ENCODE measurements at regions not wholly inside any gene's neighbourhood (a gene's known extent, or its start where the extent isn't known, plus 50 kb on each side); places are given as distances from the start of the nearest gene placed in this dataset.

DNA sequence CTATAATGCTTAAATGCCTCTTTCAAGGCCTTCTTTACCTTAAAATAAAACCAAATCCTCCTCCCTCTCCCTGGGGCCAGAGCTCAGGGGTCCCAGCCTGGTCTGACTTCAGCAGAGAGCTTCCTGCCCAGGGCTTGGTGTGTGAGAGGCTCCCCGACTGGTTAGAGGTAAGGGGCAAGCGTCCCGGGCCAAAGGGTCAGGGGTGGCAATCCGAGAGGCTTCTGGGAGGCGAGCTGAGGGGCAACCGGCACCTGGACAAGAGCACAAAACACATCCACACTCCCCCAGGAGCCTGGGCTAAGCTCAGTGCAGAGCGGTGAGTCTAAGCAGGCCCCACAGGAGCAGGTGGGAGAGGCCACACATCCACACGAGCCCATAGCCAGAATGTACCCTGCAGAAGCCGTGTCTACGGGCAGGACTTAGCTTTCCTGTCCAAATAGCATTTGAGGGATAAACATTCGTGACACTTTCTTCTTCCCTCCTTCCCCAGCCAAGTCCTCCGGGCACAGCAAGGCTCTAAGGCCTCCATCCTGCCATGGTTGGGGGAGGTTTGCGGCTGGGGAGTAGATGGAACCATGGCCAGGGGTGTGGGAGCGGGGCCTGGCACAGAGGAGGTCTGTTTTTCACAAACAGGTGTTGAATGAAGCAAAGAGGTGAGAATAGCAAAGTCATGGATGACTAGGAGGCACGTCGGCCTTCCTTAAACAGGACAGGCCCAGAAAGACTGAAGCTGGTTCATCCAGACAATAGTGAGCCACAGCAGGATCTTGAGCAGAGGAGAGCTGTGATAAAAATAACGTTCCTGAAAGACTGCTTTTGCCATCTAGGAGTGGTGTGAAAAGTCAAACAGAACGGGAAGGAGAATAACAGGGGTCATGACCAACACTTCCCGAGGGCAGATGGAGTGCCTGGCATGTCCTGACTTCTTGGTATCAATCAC, 98.7 kb upstream of the IQSEC1 start:
- no peak overlapping the region for H3K4me3 Mint-ChIP-seq
- H3K36me3 Mint-ChIP-seq, result peaks cover 0 to 14% of the 10 kb centered on the region in 2 donors
- peaks cover 3 to 12% (median 9%) of the 10 kb centered on the region in 7 donors for H3K9me3 Mint-ChIP-seq
- DNase-seq (no peak), ATAC-seq (ENCODE audit: low read depth in 2 of 2) (no peak)
- peaks cover 3 to 7% (median 6%) of the 10 kb centered on the region in 3 donors for H3K4me1 Mint-ChIP-seq
- peaks cover 0 to 15% (median 15%) of the 10 kb centered on the region in 3 donors for H3K27me3 Mint-ChIP-seq
- H3K27ac Mint-ChIP-seq, result peak overlapping the region in 1 of 6 donors; percentile 12

DNA sequence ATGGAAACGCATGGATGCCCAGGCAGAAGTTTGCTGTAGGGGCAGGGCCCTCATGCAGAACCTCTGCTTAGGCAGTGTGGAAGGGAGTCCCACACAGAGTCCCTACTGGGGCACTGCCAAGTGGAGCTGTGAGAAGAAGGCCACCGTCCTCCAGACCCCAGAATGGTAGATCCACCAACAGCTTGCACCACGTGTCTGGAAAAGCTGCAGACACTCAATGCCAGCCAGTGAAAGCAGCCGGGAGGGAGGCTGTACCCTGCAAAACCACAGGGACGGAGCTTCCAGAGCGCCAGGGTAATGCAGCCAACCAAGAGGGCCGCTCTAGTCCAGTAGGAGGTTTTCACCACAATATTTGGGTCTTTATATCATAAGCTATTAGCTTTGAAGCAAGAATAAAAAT, 97.1 kb upstream of the IQSEC1 start:
- ATAC-seq (ENCODE audit: low read depth in 2 of 2) (no peak), DNase-seq (no peak)
- H3K27ac Mint-ChIP-seq, result no peak overlapping the region
- H3K36me3 Mint-ChIP-seq, result peaks cover 0 to 14% of the 10 kb centered on the region in 2 donors
- H3K27me3 Mint-ChIP-seq, result peaks cover 0 to 15% (median 10%) of the 10 kb centered on the region in 3 donors
- H3K4me1 Mint-ChIP-seq, result peaks cover 3 to 7% (median 6%) of the 10 kb centered on the region in 3 donors
- H3K4me3 Mint-ChIP-seq, result no peak overlapping the region
- H3K9me3 Mint-ChIP-seq, result peaks cover 3 to 9% (median 6%) of the 10 kb centered on the region in 7 donors

DNA sequence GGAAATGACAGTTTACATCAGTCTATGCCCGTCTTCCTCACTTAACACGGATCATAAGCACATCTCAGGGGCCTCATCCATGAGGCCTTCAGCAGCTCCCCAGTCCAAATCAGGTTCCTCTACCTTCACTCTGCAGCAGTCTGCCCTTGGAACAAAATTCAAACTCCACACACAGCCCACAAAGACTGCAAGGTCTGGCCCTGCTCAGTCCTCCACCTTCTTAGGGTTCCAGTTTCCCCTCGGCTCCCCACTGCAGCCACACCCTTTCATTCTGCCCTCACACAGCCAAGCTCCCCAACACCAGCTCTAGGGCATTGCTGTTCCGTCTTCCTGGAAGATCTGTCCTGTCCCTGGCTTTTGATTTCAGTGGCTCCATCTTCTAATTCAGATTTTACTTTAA, 95.2 kb upstream of the IQSEC1 start:
- Mint-ChIP-seq H3K4me1 (peaks cover 0 to 7% (median 6%) of the 10 kb centered on the region in 3 donors), H3K27ac (no peak overlapping the region), H3K36me3 (peaks cover 0 to 14% of the 10 kb centered on the region in 2 donors), H3K9me3 (peaks cover 3 to 9% (median 6%) of the 10 kb centered on the region in 7 donors), H3K4me3 (no peak overlapping the region), H3K27me3 (peaks cover 0 to 5% (median 0%) of the 10 kb centered on the region in 3 donors)
- DNase-seq (no peak), ATAC-seq (ENCODE audit: low read depth in 2 of 2) (no peak)

DNA sequence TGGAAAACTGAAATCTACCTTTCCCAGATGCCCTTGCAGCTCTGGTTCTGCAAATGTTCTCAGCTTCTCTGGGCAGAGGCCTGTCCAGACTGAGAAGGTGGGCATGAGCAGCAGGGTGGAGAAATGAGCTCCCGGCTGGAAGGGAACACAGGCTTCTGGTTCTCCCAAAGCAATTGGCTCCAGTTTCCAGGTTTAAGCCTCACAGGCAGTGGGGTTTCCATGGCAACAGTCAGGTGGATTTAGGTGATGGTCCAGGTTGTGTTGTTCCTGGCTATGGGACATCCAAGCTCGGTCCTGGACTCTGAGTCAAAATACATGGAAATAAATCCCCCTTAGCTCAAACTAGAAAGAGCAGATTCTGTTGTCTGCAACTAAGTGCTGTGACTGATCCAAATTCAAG, 94.6 kb upstream of the IQSEC1 start:
- Mint-ChIP-seq H3K9me3 (peaks cover 3 to 9% (median 6%) of the 10 kb centered on the region in 7 donors), H3K36me3 (peaks cover 0 to 14% of the 10 kb centered on the region in 2 donors), H3K4me3 (no peak overlapping the region), H3K27ac (peak overlapping the region in 1 of 6 donors; percentile 26), H3K27me3 (peaks cover 0 to 5% (median 0%) of the 10 kb centered on the region in 3 donors), H3K4me1 (peaks cover 0 to 7% (median 6%) of the 10 kb centered on the region in 3 donors)
- no peak for DNase-seq
- no peak for ATAC-seq (ENCODE audit: low read depth in 2 of 2)

DNA sequence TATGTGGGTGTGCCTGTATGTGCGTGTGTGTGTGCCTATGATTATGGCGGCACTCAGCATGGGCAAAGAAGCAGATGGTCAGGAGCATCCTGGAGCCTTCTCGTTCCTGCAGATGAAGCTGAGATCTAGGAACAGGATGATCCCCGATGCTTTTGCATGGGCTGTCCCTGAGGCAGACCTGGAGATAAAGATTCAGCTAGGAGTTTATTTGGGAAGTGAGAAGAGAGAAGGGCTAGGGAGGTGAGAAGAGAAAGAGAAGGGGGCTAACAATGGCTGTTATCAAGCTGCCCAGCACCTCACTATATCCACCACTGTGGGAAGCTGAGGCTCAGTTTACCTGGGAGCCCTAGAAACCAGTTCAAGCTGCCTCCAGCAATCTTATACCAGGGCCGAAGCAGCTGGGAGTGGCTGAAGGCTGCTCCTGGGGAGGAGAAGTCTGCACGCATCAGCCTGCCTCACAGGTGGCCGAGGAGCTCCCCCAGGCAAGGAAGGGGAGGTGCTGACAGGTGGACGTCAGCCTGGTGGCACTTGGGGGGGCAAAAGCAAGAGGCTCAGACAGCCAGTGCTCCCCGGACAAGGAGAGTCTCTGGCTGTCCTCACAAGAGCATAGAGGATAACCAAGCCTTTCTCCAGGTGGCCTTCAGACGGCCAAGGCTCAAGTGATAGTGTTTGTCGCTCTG, 94.0 kb upstream of the IQSEC1 start:
- no peak for ATAC-seq (ENCODE audit: low read depth in 2 of 2)

DNA sequence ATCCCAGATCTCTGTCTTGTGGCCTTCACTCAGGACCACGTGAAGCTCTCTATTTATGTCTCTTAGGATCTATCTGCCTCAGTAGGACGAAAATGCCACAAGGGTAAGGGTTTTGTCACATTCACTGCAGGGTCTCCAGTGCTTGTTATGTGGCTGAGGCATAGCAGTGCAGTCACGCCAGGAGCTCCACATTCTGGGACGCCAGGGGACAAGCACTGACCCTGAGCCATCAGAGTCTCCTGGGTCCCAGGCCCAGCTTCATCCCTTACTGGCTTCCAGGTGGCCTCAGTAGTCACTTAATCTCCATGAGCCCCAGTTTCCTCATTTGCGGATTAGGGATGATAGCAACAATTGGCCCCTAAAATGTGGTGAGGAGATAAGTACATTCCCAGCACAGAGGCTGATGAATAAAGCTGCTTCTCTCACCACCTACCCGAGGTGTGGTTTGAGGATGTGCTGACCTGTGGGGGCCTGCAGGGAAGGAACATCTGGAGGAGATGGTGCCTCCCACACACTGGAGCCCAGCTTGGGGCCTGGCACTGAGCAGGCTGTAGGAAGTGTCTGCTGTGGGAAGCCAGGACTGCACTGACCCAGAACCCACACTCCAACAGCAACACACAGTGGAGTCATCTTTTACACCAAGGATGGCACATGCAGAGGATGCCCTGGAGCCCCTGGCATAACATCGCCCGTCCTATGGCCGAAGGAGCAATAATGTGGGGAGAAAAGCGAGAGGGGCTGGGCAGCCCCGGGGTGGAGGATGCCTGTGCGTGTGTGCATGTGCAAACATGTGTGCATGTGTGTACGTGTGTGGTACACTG, 93.2 kb upstream of the IQSEC1 start:
- no peak for DNase-seq
- Mint-ChIP-seq H3K9me3 (peaks cover 3 to 9% (median 6%) of the 10 kb centered on the region in 7 donors), H3K27ac (peak overlapping the region in 1 of 6 donors; percentile 51), H3K4me1 (peaks cover 0 to 7% (median 6%) of the 10 kb centered on the region in 3 donors), H3K36me3 (peaks cover 0 to 14% of the 10 kb centered on the region in 2 donors), H3K4me3 (peak overlapping the region in 1 of 8 donors; percentile 22), H3K27me3 (peaks cover 0 to 5% (median 0%) of the 10 kb centered on the region in 3 donors)
- ATAC-seq (ENCODE audit: low read depth in 2 of 2), result no peak

More for the DNA sequence above, 94.0 kb upstream of the IQSEC1 start:
- H3K4me3 Mint-ChIP-seq, result no peak overlapping the region
- H3K27ac Mint-ChIP-seq, result no peak overlapping the region
- peaks cover 0 to 14% of the 10 kb centered on the region in 2 donors for H3K36me3 Mint-ChIP-seq
- H3K9me3 Mint-ChIP-seq, result peaks cover 3 to 9% (median 6%) of the 10 kb centered on the region in 7 donors
- peaks cover 0 to 7% (median 6%) of the 10 kb centered on the region in 3 donors for H3K4me1 Mint-ChIP-seq
- DNase-seq, result no peak
- H3K27me3 Mint-ChIP-seq, result peaks cover 0 to 5% (median 0%) of the 10 kb centered on the region in 3 donors

DNA sequence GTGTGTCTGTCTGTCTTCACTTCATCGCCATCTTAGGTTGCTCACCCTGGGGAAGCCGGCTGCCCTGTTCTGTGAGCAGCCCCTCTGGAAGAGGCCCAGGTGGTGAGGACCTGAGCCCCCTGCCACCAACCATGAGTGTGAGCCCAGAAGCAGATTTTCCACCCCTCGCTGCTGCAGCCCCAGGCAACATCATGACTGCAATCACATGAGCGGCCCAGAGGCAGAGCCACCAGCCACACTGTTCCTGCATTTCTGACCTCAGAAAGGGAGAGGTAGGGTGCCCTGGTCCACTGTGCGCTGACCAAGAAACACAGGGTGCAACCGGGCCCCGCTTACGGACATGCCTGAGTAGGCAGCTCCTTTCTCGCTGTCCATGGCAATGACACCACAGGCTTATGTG, 92.3 kb upstream of the IQSEC1 start:
- H3K4me1 Mint-ChIP-seq, result peaks cover 0 to 7% (median 6%) of the 10 kb centered on the region in 3 donors

DNA sequence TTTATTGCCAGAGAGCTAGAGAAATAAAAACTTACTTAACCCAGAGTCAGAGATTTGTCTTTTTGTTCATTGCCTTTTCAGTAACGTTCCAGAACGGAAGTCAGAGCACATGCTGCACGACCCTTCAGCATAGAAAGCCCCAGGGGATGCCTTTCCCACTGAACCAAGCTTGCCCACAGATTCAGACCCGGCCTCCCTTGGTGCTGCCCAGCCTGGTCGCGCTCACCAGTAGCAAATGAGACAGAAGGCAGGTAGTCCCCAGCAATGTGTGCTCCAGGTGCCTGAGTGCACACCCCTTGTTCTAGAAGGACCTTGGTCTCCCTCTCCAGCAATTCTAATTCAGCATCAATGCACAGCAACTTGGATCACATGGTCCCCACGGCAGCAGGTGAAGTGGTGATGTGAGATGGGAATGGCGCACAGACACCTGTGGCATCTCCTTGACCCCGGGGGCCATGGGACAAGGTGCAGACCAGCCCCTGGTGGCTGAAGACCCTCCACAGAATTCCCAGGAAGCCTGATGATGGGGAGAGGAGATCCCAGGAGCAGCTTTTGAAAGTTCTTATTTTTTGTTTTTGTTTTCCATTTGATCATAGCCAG, 91.8 kb upstream of the IQSEC1 start:
- Mint-ChIP-seq H3K4me1 (peaks cover 0 to 2% (median 2%) of the 10 kb centered on the region in 3 donors), H3K27me3 (peaks cover 0 to 5% (median 0%) of the 10 kb centered on the region in 3 donors), H3K4me3 (peak overlapping the region in 1 of 8 donors; percentile 29), H3K36me3 (peaks cover 0 to 14% of the 10 kb centered on the region in 2 donors), H3K9me3 (peaks cover 3 to 9% (median 6%) of the 10 kb centered on the region in 7 donors), H3K27ac (peak overlapping the region in 1 of 6 donors; percentile 20)
- ATAC-seq (ENCODE audit: low read depth in 2 of 2) (no peak), DNase-seq (no peak)

More for the DNA sequence above, 92.3 kb upstream of the IQSEC1 start:
- H3K27ac Mint-ChIP-seq, result no peak overlapping the region
- ATAC-seq (ENCODE audit: low read depth in 2 of 2) (no peak), DNase-seq (no peak)
- H3K9me3 Mint-ChIP-seq, result peaks cover 3 to 9% (median 6%) of the 10 kb centered on the region in 7 donors
- H3K27me3 Mint-ChIP-seq, result peaks cover 0 to 5% (median 0%) of the 10 kb centered on the region in 3 donors
- H3K36me3 Mint-ChIP-seq, result peaks cover 0 to 14% of the 10 kb centered on the region in 2 donors
- H3K4me3 Mint-ChIP-seq, result no peak overlapping the region

DNA sequence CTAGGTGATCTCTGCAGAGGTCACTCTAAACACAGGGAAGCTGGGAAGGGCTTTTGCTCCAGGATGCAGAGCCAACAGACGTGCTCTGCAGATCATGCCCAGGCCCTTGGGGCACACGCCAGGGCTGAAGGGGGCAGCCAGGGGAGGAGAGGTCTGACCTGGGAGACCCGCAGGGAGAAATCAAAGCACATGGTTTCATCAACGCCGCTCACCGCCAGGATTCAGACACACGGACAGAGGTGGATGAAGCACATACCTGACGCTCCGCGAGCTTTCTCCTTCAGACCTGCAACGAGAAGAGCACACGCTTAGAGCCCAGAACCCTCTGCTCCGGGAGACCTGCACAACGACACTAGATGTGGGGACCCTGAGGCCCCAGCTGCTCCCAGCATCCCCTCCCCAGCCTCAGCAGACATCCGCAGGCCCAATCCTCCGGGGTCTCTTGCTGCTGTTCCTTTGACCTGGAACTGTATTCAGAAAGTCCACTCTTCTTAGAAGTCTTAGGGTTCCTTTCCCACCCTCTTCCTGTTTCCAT, 90.7 kb upstream of the IQSEC1 start:
- ATAC-seq (ENCODE audit: low read depth in 2 of 2) (no peak), DNase-seq (no peak)
- Mint-ChIP-seq H3K27ac (no peak overlapping the region), H3K36me3 (peaks cover 0 to 6% of the 10 kb centered on the region in 2 donors), H3K4me3 (no peak overlapping the region), H3K4me1 (no peaks in the 10 kb centered on the region), H3K27me3 (peaks cover 0 to 5% (median 0%) of the 10 kb centered on the region in 3 donors), H3K9me3 (peaks cover 0 to 4% (median 0%) of the 10 kb centered on the region in 7 donors)

DNA sequence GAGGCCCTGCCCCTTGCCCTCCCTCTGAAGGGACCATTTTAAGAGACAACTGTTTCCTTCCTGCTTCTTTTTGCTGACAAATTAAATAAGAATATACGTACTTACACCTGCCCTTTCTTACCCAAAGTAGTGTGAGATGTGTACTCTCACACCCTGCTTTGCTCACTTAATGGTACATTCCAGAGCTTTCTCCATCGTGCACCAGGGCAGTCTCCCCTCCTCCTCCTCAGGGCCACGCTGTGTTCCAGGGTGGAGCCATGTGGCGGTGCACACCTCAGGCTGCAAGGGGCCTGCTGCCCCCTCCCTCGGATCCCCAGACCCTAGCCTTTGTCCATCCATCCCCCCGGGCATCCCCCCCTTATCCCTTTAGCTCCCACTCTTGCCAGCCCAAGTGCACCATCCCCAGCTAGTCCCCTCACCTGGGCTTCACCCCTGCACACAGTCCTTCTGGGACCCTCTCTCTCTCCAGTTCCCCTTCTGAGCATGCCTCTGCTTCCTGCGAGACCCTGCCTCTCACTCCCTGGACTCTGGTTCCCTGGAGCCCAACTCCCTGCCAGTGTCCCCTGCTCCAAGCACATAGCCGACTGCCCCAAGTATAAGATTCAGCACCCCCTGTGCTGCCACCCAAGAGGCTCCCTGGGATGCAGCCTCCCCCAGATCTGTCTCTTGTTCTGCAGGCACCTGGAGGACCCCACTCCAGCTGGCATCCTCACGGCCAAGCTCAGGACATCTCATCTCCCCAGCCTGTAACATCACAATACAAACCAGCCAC, 89.5 kb upstream of the IQSEC1 start:
- ATAC-seq (ENCODE audit: low read depth in 2 of 2) (no peak), DNase-seq (no peak)
- Mint-ChIP-seq H3K27me3 (no peaks in the 10 kb centered on the region), H3K4me3 (no peak overlapping the region), H3K4me1 (no peaks in the 10 kb centered on the region), H3K9me3 (no peaks in the 10 kb centered on the region), H3K27ac (peak overlapping the region in 5 of 6 donors; percentile 1 to 96 (median 76)), H3K36me3 (no peaks in the 10 kb centered on the region)

DNA sequence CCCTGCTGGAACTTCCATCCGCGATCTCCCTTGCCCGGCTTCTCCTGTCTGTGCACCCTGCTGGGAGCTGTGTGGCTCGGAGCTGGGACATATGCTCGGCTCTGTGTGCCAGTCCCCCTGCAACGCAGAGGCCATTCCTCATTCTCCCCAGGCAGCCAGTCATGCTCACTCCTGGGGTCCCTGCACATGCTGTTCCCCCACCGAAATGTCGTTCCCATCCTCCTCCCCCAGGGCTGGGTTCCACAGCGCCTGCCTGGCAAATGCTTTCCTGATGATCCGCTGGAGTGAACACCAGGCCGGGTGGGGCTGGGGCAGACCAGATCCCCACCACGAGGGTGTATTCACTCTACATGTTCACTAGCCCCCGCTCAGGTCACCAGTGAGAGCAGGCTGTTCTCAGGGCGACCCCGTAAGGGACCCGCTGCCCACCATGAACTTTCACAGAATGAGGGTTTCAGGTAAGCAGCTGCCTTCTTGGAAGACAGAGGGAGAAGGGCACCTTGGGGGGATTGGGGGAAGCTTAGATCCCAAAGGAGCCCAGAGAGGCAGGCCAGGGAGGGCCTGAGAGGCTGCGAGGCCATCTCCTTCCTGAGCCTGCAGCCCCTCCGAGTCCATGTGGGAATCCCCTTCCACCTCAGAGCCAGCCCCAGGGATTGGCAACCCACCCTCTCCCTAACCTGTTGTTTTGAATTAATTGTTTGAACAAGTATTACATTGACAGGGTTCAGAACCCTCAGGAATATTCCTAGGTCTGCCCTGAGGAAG, 88.7 kb upstream of the IQSEC1 start:
- DNase-seq, result no peak
- no peak overlapping the region for H3K4me3 Mint-ChIP-seq
- H3K4me1 Mint-ChIP-seq, result no peaks in the 10 kb centered on the region
- peak overlapping the region in 1 of 6 donors; percentile 20 for H3K27ac Mint-ChIP-seq
- no peaks in the 10 kb centered on the region for H3K36me3 Mint-ChIP-seq
- no peak for ATAC-seq (ENCODE audit: low read depth in 2 of 2)
- peaks cover 0 to 3% (median 0%) of the 10 kb centered on the region in 7 donors for H3K9me3 Mint-ChIP-seq
- H3K27me3 Mint-ChIP-seq, result no peaks in the 10 kb centered on the region

Data from naive B cell (primary cell).